Glutamatergic neuron (in vitro differentiated cells): ENCODE measurements at regions not wholly inside any gene's neighbourhood (a gene's known extent, or its start where the extent isn't known, plus 50 kb on each side); places are given as distances from the start of the nearest gene placed in this dataset.
"Not testable (repeated sequence)": the region's sequence is repeated elsewhere in the genome, so short reads cannot be mapped to it uniquely, and the experiment has no call there.

Experiments
- DNase-seq: peaks from one replicate; pipeline ENCODE4 v3.0.0; 2022
- H3K27ac Mint-ChIP-seq: one replicate; pipeline ENCODE4 v1.8.0; 2020; ENCODE audit warnings: mild to moderate bottlenecking, mixed read lengths, inconsistent platforms; ENCODE audit not compliant: unreplicated experiment
- H3K27me3 Mint-ChIP-seq: one replicate; pipeline ENCODE4 v1.8.0; 2020; ENCODE audit warnings: mild to moderate bottlenecking, moderate library complexity, mixed read lengths, inconsistent platforms; ENCODE audit not compliant: unreplicated experiment
- H3K36me3 Mint-ChIP-seq: one replicate; pipeline ENCODE4 v1.8.0; 2020; ENCODE audit warnings: mild to moderate bottlenecking, mixed read lengths, inconsistent platforms; ENCODE audit not compliant: unreplicated experiment
- H3K4me1 Mint-ChIP-seq: one replicate; pipeline ENCODE4 v1.8.0; 2020; ENCODE audit warnings: mild to moderate bottlenecking, low read depth, mixed read lengths, inconsistent platforms; ENCODE audit not compliant: unreplicated experiment
- H3K4me3 Mint-ChIP-seq: one replicate; pipeline ENCODE4 v1.8.0; 2020; ENCODE audit warnings: mild to moderate bottlenecking, mixed read lengths, inconsistent platforms; ENCODE audit not compliant: unreplicated experiment
- H3K9me3 Mint-ChIP-seq: one replicate; pipeline ENCODE4 v1.8.0; 2020; ENCODE audit warnings: mild to moderate bottlenecking, moderate library complexity, mixed read lengths, inconsistent platforms; ENCODE audit not compliant: unreplicated experiment
- CTCF ChIP-seq: fragments of 200-600 bp; sonication (generic); IDR thresholded peaks from one replicate; pipeline ENCODE4 v1.5.0; 2021; ENCODE audit not compliant: partially characterized antibody, unreplicated experiment

- H3K27me3 Mint-ChIP-seq = no peaks in the 10 kb centered on the region
- H3K27ac Mint-ChIP-seq = no peak overlapping the region
- H3K4me3 Mint-ChIP-seq = no peak overlapping the region
- no peaks in the 10 kb centered on the region for H3K36me3 Mint-ChIP-seq
- H3K4me1 Mint-ChIP-seq = no peaks in the 10 kb centered on the region
- TF ChIP-seq CTCF = no peak
- no peaks in the 10 kb centered on the region for H3K9me3 Mint-ChIP-seq
- DNase-seq = no peak
Measured at GRCh38 chr1:166738140-166738539, 101.1 kb upstream of the POGK start.

GRCh38 chr1:166738873-166739272 is 100.4 kb upstream of the POGK start:
- TF ChIP-seq CTCF = no peak
- Mint-ChIP-seq H3K4me3 (no peak overlapping the region), H3K36me3 (no peaks in the 10 kb centered on the region), H3K27ac (no peak overlapping the region), H3K9me3 (no peaks in the 10 kb centered on the region), H3K4me1 (no peaks in the 10 kb centered on the region), H3K27me3 (no peaks in the 10 kb centered on the region)
- DNase-seq = no peak

- Mint-ChIP-seq H3K9me3 (peaks cover 2% of the 10 kb centered on the region), H3K27me3 (peaks cover 1% of the 10 kb centered on the region), H3K4me3 (no peak overlapping the region), H3K27ac (no peak overlapping the region), H3K36me3 (no peaks in the 10 kb centered on the region), H3K4me1 (no peaks in the 10 kb centered on the region)
- DNase-seq = no peak
- TF ChIP-seq CTCF = no peak
Measured at GRCh38 chr1:166740668-166741276, 98.5 kb upstream of the POGK start.

- Mint-ChIP-seq H3K27me3 (no peaks in the 10 kb centered on the region), H3K36me3 (no peaks in the 10 kb centered on the region), H3K4me3 (no peak overlapping the region), H3K4me1 (no peaks in the 10 kb centered on the region), H3K9me3 (no peaks in the 10 kb centered on the region), H3K27ac (no peak overlapping the region)
- no peak for DNase-seq
- TF ChIP-seq CTCF = no peak
Measured at GRCh38 chr1:166763318-166763717, 76.0 kb upstream of the POGK start.

GRCh38 chr1:166766942-166767341 is 72.3 kb upstream of the POGK start:
- Mint-ChIP-seq H3K27me3 (peaks cover 2% of the 10 kb centered on the region), H3K27ac (no peak overlapping the region), H3K9me3 (peaks cover 2% of the 10 kb centered on the region), H3K4me1 (no peaks in the 10 kb centered on the region), H3K36me3 (no peaks in the 10 kb centered on the region), H3K4me3 (no peak overlapping the region)
- no peak for TF ChIP-seq CTCF
- no peak for DNase-seq

GRCh38 chr1:166784646-166785045 is 54.6 kb upstream of the POGK start:
- not testable (repeated sequence) for H3K36me3 Mint-ChIP-seq, H3K4me3 Mint-ChIP-seq, H3K4me1 Mint-ChIP-seq, H3K27me3 Mint-ChIP-seq, H3K27ac Mint-ChIP-seq, H3K9me3 Mint-ChIP-seq, DNase-seq
